GM12878 (cell line): ENCODE measurements at regions not wholly inside any gene's neighbourhood (a gene's known extent, or its start where the extent isn't known, plus 50 kb on each side); places are given as distances from the start of the nearest gene placed in this dataset.

ENCODE experiments used
- ATAC-seq: fragments of 200-7000 bp; cut with Tn5 transposase; 3 replicates; pipeline ENCODE4 v1.9.1; 2020; ENCODE audit warnings: mild to moderate bottlenecking, moderate library complexity
- BruUV-seq: library from RNA; stranded (reverse); fragments of 400-500 nt; replicated peaks from 2 replicates; lab custom pipeline; 2021; lab: Mats Ljungman, UMichigan
- CTCF ChIA-PET: fragments of 300-600 bp; sonication (Branson Sonifier 250); formaldehyde crosslinking; extraction: SDS; loops from one replicate; lab custom pipeline; 2021; ENCODE audit warnings: inconsistent platforms; lab: Yijun Ruan, JAX
- POLR2A ChIA-PET: fragments of 350-600 bp; formaldehyde crosslinking; extraction: SDS; loops from one replicate; lab custom pipeline; 2021; ENCODE audit warnings: inconsistent platforms; lab: Charles Lee
- RAD21 ChIA-PET: fragments of 300-600 bp; sonication (Branson Sonifier 250); formaldehyde crosslinking; loops from one replicate; lab custom pipeline; 2023; ENCODE audit warnings: antibody characterized with exemption; ENCODE audit not compliant: unreplicated experiment; lab: Charles Lee
- SMC1A ChIA-PET: fragments of 300-600 bp; sonication (Branson Sonifier 250); formaldehyde crosslinking; loops from one replicate; lab custom pipeline; 2023; ENCODE audit not compliant: unreplicated experiment, uncharacterized antibody; lab: Charles Lee
- DNase-seq: peaks from one replicate; pipeline ENCODE4 v3.0.0-alpha.2; 2011; ENCODE audit warnings: low read depth, low spot score
- FAIRE-seq: peaks from 3 replicates; lab custom pipeline; 2011; peaks lifted over from hg19 to GRCh38; lab: Jason Lieb, UNC
- H2AFZ ChIP-seq: 2 replicates; pipeline ENCODE4 v1.6.0; 2011; ENCODE audit warnings: low read depth, low read length, control low read depth; ENCODE audit not compliant: control insufficient read depth
- H3K27ac ChIP-seq: 2 replicates; pipeline ENCODE4 v1.5.1; 2011; ENCODE audit warnings: control low read depth; ENCODE audit not compliant: control insufficient read depth, insufficient read depth
- H3K27me3 ChIP-seq, 2 experiments: replicated peaks in 1 of 2; 2 replicates each; pipeline versions ENCODE4 v1.6.0 to v1.6.1; 2011; ENCODE audit warnings: low read length in 1 of 2; ENCODE audit not compliant: control insufficient read depth in 2 of 2, insufficient read depth in 2 of 2
- H3K36me3 ChIP-seq, 2 experiments: 2 replicates each; pipeline ENCODE4 v1.5.1; 2011; ENCODE audit warnings: low read length in 1 of 2; ENCODE audit not compliant: control insufficient read depth in 2 of 2, insufficient read depth in 2 of 2
- H3K4me1 ChIP-seq: 2 replicates; pipeline ENCODE4 v1.6.1; 2011; ENCODE audit warnings: mild to moderate bottlenecking, low read length, moderate library complexity, mixed read lengths; ENCODE audit not compliant: control insufficient read depth, insufficient read depth
- H3K4me2 ChIP-seq: 2 replicates; pipeline ENCODE4 v1.6.0; 2011; ENCODE audit warnings: control low read depth; ENCODE audit not compliant: control insufficient read depth, insufficient read depth
- H3K4me3 ChIP-seq: fragments of 200-600 bp; sonication (generic); 2 replicates; pipeline ENCODE4 v1.5.1; 2016
- H3K79me2 ChIP-seq: 2 replicates; pipeline ENCODE4 v1.6.0; 2011; ENCODE audit warnings: low read length; ENCODE audit not compliant: control insufficient read depth, insufficient read depth
- H3K9ac ChIP-seq: 2 replicates; pipeline ENCODE4 v1.8.0; 2011; ENCODE audit warnings: low read length, control low read depth, mixed read lengths; ENCODE audit not compliant: control insufficient read depth, insufficient read depth
- H3K9me3 ChIP-seq: replicated peaks from 3 replicates; pipeline ENCODE4 v1.5.1; 2011; ENCODE audit warnings: mild to moderate bottlenecking, low read length; ENCODE audit not compliant: control insufficient read depth, insufficient read depth
- H4K20me1 ChIP-seq: 2 replicates; pipeline ENCODE4 v1.6.0; 2011; ENCODE audit not compliant: control insufficient read depth, insufficient read depth
- BHLHE40 ChIP-seq, 2 experiments: fragments of 450-650 bp in 1 of 2; IDR thresholded peaks; 2 replicates each; pipeline ENCODE4 v1.6.1; 2011 to 2017; ENCODE audit warnings: low read depth in 2 of 2, borderline replicate concordance in 1 of 2, improper control_type of control experiment in 1 of 2, low read length in 1 of 2, mild to moderate bottlenecking in 1 of 2
- BMI1 ChIP-seq: fragments of 450-650 bp; IDR thresholded peaks from 2 replicates; pipeline ENCODE4 v1.6.1; 2016; ENCODE audit warnings: mild to moderate bottlenecking, moderate library complexity, borderline replicate concordance
- GATAD2B ChIP-seq: fragments of 450-650 bp; conservative IDR thresholded peaks from 2 replicates; pipeline ENCODE4 v1.6.1; 2017; ENCODE audit warnings: low read depth, mild to moderate bottlenecking, moderate library complexity
- HDAC2 ChIP-seq: fragments of 200-600 bp; sonication (generic); IDR thresholded peaks from 2 replicates; pipeline ENCODE4 v1.6.1; 2017
- JUNB ChIP-seq: IDR thresholded peaks from 2 replicates; pipeline ENCODE4 v1.6.1; 2016; ENCODE audit warnings: antibody characterized with exemption, mild to moderate bottlenecking
- PAX8 ChIP-seq: fragments of 450-650 bp; IDR thresholded peaks from 2 replicates; pipeline ENCODE4 v1.6.1; 2017; ENCODE audit warnings: mild to moderate bottlenecking, moderate library complexity
- POLR2AphosphoS2 ChIP-seq: IDR thresholded peaks from 2 replicates; pipeline ENCODE4 v1.6.1; 2011; ENCODE audit warnings: low read depth, mild to moderate bottlenecking, low read length, improper control_type of control experiment, moderate library complexity
- RBBP5 ChIP-seq: fragments of 200-600 bp; sonication (generic); conservative IDR thresholded peaks from 2 replicates; pipeline ENCODE4 v1.6.1; 2016
- SIN3A ChIP-seq: IDR thresholded peaks from 2 replicates; pipeline ENCODE4 v1.6.1; 2012; ENCODE audit warnings: low read depth, low read length, improper control_type of control experiment
- TCF7 ChIP-seq: IDR thresholded peaks from 2 replicates; pipeline ENCODE4 v1.6.1; 2014; ENCODE audit warnings: antibody characterized with exemption, borderline replicate concordance
- YY1 ChIP-seq: IDR thresholded peaks from 2 replicates; pipeline ENCODE4 v1.6.1; 2011; ENCODE audit warnings: low read depth, mild to moderate bottlenecking, low read length
- ZBTB40 ChIP-seq: fragments of 450-650 bp; IDR thresholded peaks from 2 replicates; pipeline ENCODE4 v1.6.1; 2016; ENCODE audit warnings: mild to moderate bottlenecking, moderate library complexity, borderline replicate concordance
- ZNF207 ChIP-seq: fragments of 450-650 bp; IDR thresholded peaks from 2 replicates; pipeline ENCODE4 v1.6.1; 2014; ENCODE audit warnings: antibody characterized with exemption, mild to moderate bottlenecking, borderline replicate concordance
- WGBS: methylation state at CpG from one replicate; pipeline ENCODE4 v1.1.6; 2016; ENCODE audit warnings: low lambda C conversion rate; ENCODE audit not compliant: insufficient replicate concordance, insufficient coverage; ENCODE audit errors: missing lambda C conversion rate; 5-methylcytosine and 5-hydroxymethylcytosine counted together
- in situ Hi-C: fragments of 300-500 bp; cut with MboI; formaldehyde crosslinking; loops from 9 replicates; pipeline ENCODE4 v1.14.3; 2018; ENCODE audit warnings: mixed read lengths
- intact Hi-C: fragments of 100-400 bp; cut with micrococcal nuclease; formaldehyde crosslinking; loops from one replicate; pipeline ENCODE4 v1.14.2; 2022; ENCODE audit not compliant: unreplicated experiment
- TF ChIP-seq, protein P1 (sequence below): fragments of 450-650 bp; conservative IDR thresholded peaks from 2 replicates; pipeline ENCODE4 v1.6.1; 2017; ENCODE audit warnings: mild to moderate bottlenecking, moderate library complexity

GRCh38 chr22:47602732-47603131, 840.3 kb downstream of the TBC1D22A start:
- no TSS peak for BruUV-seq
- FAIRE-seq (no peak), DNase-seq (no peak), ATAC-seq (no peak)
- RAD21 ChIA-PET = no interaction called here
- H3K9ac ChIP-seq = no peak overlapping the region
- no peaks in the 10 kb centered on the region for H3K36me3 ChIP-seq
- H3K27me3 ChIP-seq = no peaks in the 10 kb centered on the region
- POLR2A ChIA-PET = no interaction called here
- H4K20me1 ChIP-seq = no peaks in the 10 kb centered on the region
- H3K27ac ChIP-seq = no peak overlapping the region
- H3K4me3 ChIP-seq = no peak overlapping the region
- no peak overlapping the region for H3K4me2 ChIP-seq
- no peak overlapping the region for H2AFZ ChIP-seq
- H3K9me3 ChIP-seq = no peaks in the 10 kb centered on the region; the same call in 2 of the 3 replicates
- intact Hi-C loops (no loop called here), in situ Hi-C loops (no loop called here)
- CTCF ChIA-PET = no interaction called here
- no peaks in the 10 kb centered on the region for H3K79me2 ChIP-seq
- SMC1A ChIA-PET = no interaction called here
- WGBS = 85% methylated on average over 3 of the region's 3 CpGs
- TF ChIP-seq SIN3A (no peak), ZNF207 (no peak), RBBP5 (no peak), BMI1 (no peak), BHLHE40 (IDR thresholded peaks at IDR 0.05; ENCODE audit: borderline replicate concordance in 1 of 2, low read depth in 2 of 2, low read length in 1 of 2) (no peak)
- H3K4me1 ChIP-seq = no peaks in the 10 kb centered on the region

- no peak overlapping the region for H3K4me2 ChIP-seq
- in situ Hi-C loops = no loop called here
- no TSS peak for BruUV-seq
- ChIA-PET RAD21 (no interaction called here), CTCF (no interaction called here), POLR2A (no interaction called here), SMC1A (no interaction called here)
- intact Hi-C loops = no loop called here
- no peaks in the 10 kb centered on the region for H3K27me3 ChIP-seq
- no peaks in the 10 kb centered on the region for H3K79me2 ChIP-seq
- H3K36me3 ChIP-seq = no peaks in the 10 kb centered on the region
- H3K4me3 ChIP-seq = no peak overlapping the region
- no peak for ATAC-seq
- H2AFZ ChIP-seq = no peak overlapping the region
- H4K20me1 ChIP-seq = no peaks in the 10 kb centered on the region
- H3K4me1 ChIP-seq = no peaks in the 10 kb centered on the region
- 7% methylated on average over 10 of the region's 10 CpGs for WGBS
- no peak for DNase-seq
- H3K9me3 ChIP-seq = no peaks in the 10 kb centered on the region; the same call in 2 of the 3 replicates
- no peak overlapping the region for H3K27ac ChIP-seq
- H3K9ac ChIP-seq = no peak overlapping the region
- FAIRE-seq = no peak
- TF ChIP-seq PAX8 = no peak
- no peak for TF ChIP-seq GATAD2B
- TF ChIP-seq YY1 = no peak
- no peak for TF ChIP-seq HDAC2
- TF ChIP-seq JUNB = no peak
- no peak for TF ChIP-seq POLR2AphosphoS2
- no peak for TF ChIP-seq ZBTB40
- TF ChIP-seq TCF7 = no peak
- TF ChIP-seq, protein P1, sequence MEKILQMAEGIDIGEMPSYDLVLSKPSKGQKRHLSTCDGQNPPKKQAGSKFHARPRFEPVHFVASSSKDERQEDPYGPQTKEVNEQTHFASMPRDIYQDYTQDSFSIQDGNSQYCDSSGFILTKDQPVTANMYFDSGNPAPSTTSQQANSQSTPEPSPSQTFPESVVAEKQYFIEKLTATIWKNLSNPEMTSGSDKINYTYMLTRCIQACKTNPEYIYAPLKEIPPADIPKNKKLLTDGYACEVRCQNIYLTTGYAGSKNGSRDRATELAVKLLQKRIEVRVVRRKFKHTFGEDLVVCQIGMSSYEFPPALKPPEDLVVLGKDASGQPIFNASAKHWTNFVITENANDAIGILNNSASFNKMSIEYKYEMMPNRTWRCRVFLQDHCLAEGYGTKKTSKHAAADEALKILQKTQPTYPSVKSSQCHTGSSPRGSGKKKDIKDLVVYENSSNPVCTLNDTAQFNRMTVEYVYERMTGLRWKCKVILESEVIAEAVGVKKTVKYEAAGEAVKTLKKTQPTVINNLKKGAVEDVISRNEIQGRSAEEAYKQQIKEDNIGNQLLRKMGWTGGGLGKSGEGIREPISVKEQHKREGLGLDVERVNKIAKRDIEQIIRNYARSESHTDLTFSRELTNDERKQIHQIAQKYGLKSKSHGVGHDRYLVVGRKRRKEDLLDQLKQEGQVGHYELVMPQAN = no peak
Observed at GRCh38 chr22:47601666-47602065, 839.2 kb downstream of the TBC1D22A start.
